H1 (cell line): ENCODE measurements at regions not wholly inside any gene's neighbourhood (a gene's known extent, or its start where the extent isn't known, plus 50 kb on each side); places are given as distances from the start of the nearest gene placed in this dataset.

Source experiments
- CTCF ChIA-PET: fragments of 300-600 bp; sonication (Branson Sonifier 250); formaldehyde crosslinking; loops from one replicate; lab custom pipeline; 2021; ENCODE audit not compliant: partially characterized antibody; lab: Charles Lee
- POLR2A ChIA-PET: fragments of 300-600 bp; sonication (Branson Sonifier 250); formaldehyde crosslinking; loops from one replicate; lab custom pipeline; 2021; ENCODE audit warnings: inconsistent platforms; ENCODE audit not compliant: partially characterized antibody; lab: Charles Lee
- DNase-seq, 2 experiments: peaks; one replicate each; pipeline versions ENCODE4 v3.0.0 to v3.0.0-alpha.2; 2010 to 2022; ENCODE audit warnings: low spot score in 2 of 2, low read depth in 1 of 2, mixed read lengths in 1 of 2
- FAIRE-seq: peaks from 2 replicates; lab custom pipeline; 2011; peaks lifted over from hg19 to GRCh38; lab: Jason Lieb, UNC
- H2AFZ ChIP-seq: 2 replicates; pipeline ENCODE4 v1.8.1; 2012; ENCODE audit warnings: low read length, inconsistent platforms
- H2AK5ac ChIP-seq: 2 replicates; pipeline ENCODE4 v1.6.1; 2013; ENCODE audit warnings: low read depth, low read length
- H2BK120ac ChIP-seq: replicated peaks from 2 replicates; pipeline ENCODE3; 2013; ENCODE audit warnings: low read depth, low read length, inconsistent platforms
- H2BK12ac ChIP-seq: 2 replicates; pipeline ENCODE4 v1.6.1; 2013; ENCODE audit warnings: low read depth, low read length
- H2BK15ac ChIP-seq: 2 replicates; pipeline ENCODE4 v1.6.1; 2013; ENCODE audit warnings: low read length
- H2BK20ac ChIP-seq: 2 replicates; pipeline ENCODE4 v1.6.1; 2013; ENCODE audit warnings: low read length
- H2BK5ac ChIP-seq: 2 replicates; pipeline ENCODE4 v1.6.1; 2013; ENCODE audit warnings: low read depth, low read length
- H3K14ac ChIP-seq: 2 replicates; pipeline ENCODE4 v1.6.1; 2013; ENCODE audit warnings: inconsistent platforms; ENCODE audit not compliant: insufficient read length
- H3K18ac ChIP-seq: 2 replicates; pipeline ENCODE4 v1.6.1; 2013; ENCODE audit warnings: low read length; ENCODE audit errors: extremely low read depth
- H3K23ac ChIP-seq: 2 replicates; pipeline ENCODE4 v1.6.1; 2013; ENCODE audit warnings: inconsistent platforms; ENCODE audit not compliant: insufficient read length
- H3K23me2 ChIP-seq: 2 replicates; pipeline ENCODE4 v1.6.1; 2013; ENCODE audit warnings: low read depth, low read length
- H3K27ac ChIP-seq: 2 replicates; pipeline ENCODE4 v1.6.1; 2011; ENCODE audit warnings: low read depth, low read length, inconsistent platforms
- H3K27me3 ChIP-seq, 4 experiments: replicated peaks in 1 of 4; 1 replicate in 1 of 4; 2 replicates in 3 of 4; pipeline versions ENCODE4 v1.6.1 to v1.8.1; 2011 to 2013; ENCODE audit warnings: low read length in 3 of 4, mild to moderate bottlenecking in 3 of 4, inconsistent platforms in 2 of 4, mixed read lengths in 2 of 4, moderate library complexity in 1 of 4; ENCODE audit not compliant: control insufficient read depth in 3 of 4, insufficient read depth in 3 of 4; ENCODE audit errors: extremely low read depth in 1 of 4
- H3K36me3 ChIP-seq, 4 experiments: 2 replicates each; pipeline versions ENCODE4 v1.6.1 to v1.8.1; 2011 to 2013; ENCODE audit warnings: mild to moderate bottlenecking in 4 of 4, low read length in 3 of 4, moderate library complexity in 2 of 4, control low read depth in 1 of 4, inconsistent platforms in 1 of 4; ENCODE audit not compliant: insufficient read depth in 4 of 4, control insufficient read depth in 2 of 4
- H3K4ac ChIP-seq: replicated peaks from 2 replicates; pipeline ENCODE3; 2013; ENCODE audit warnings: low read length, low read depth, mixed read lengths, inconsistent platforms; ENCODE audit not compliant: insufficient read length
- H3K4me1 ChIP-seq, 4 experiments: replicated peaks in 1 of 4; 1 replicate in 1 of 4; 2 replicates in 3 of 4; pipeline versions ENCODE4 v1.6.1 to v1.8.1; 2011 to 2013; ENCODE audit warnings: low read length in 3 of 4, inconsistent platforms in 2 of 4, mixed read lengths in 1 of 4; ENCODE audit not compliant: insufficient read depth in 4 of 4, control insufficient read depth in 3 of 4
- H3K4me2 ChIP-seq, 2 experiments: 2 replicates each; pipeline versions ENCODE4 v1.6.1 to v1.8.1; 2011 to 2013; ENCODE audit warnings: low read depth in 2 of 2, low read length in 2 of 2, control low read depth in 1 of 2, inconsistent platforms in 1 of 2, mild to moderate bottlenecking in 1 of 2; ENCODE audit not compliant: insufficient read depth in 1 of 2
- H3K4me3 ChIP-seq, 4 experiments: fragments of 200-600, 300-600 bp in 1 of 4; sonication (generic), shearing (Covaris generic), sonication (Bioruptor Twin) in 1 of 4; 2 replicates each; pipeline versions ENCODE4 v1.5.1 to v1.8.1; 2011 to 2016; ENCODE audit warnings: low read length in 4 of 4, low read depth in 3 of 4, control low read depth in 2 of 4, inconsistent platforms in 2 of 4, mild to moderate bottlenecking in 2 of 4, mixed read lengths in 1 of 4, moderate library complexity in 1 of 4; ENCODE audit not compliant: insufficient read depth in 2 of 4; ENCODE audit errors: extremely low read depth in 1 of 4
- H3K56ac ChIP-seq: replicated peaks from 2 replicates; pipeline ENCODE3; 2013; ENCODE audit warnings: low read depth, mild to moderate bottlenecking, mixed read lengths, low read length, inconsistent platforms; ENCODE audit not compliant: insufficient read length
- H3K79me1 ChIP-seq: 2 replicates; pipeline ENCODE4 v1.6.1; 2013; ENCODE audit warnings: low read depth, low read length, control low read depth
- H3K79me2 ChIP-seq, 2 experiments: 2 replicates each; pipeline versions ENCODE4 v1.6.1 to v1.8.1; 2012 to 2013; ENCODE audit warnings: low read length in 2 of 2, mild to moderate bottlenecking in 2 of 2, inconsistent platforms in 1 of 2; ENCODE audit not compliant: insufficient read depth in 2 of 2, control insufficient read depth in 1 of 2
- H3K9ac ChIP-seq, 4 experiments: replicated peaks in 1 of 4; 1 replicate in 1 of 4; 2 replicates in 3 of 4; pipeline versions ENCODE4 v1.6.1 to v1.8.1; 2011 to 2013; ENCODE audit warnings: low read depth in 3 of 4, low read length in 3 of 4, control low read depth in 2 of 4, mild to moderate bottlenecking in 2 of 4, moderate library complexity in 2 of 4, inconsistent platforms in 1 of 4; ENCODE audit errors: extremely low read depth in 1 of 4
- H3K9me3 ChIP-seq, 2 experiments: 2 replicates each; pipeline versions ENCODE4 v1.6.1 to v1.8.1; 2012 to 2013; ENCODE audit warnings: mild to moderate bottlenecking in 2 of 2, moderate library complexity in 2 of 2, control low read depth in 1 of 2, inconsistent platforms in 1 of 2, low read depth in 1 of 2, low read length in 1 of 2, mixed read lengths in 1 of 2; ENCODE audit not compliant: insufficient read depth in 2 of 2
- H4K20me1 ChIP-seq, 2 experiments: replicated peaks in 1 of 2; 2 replicates each; pipeline versions ENCODE3 to v1.8.1; 2011 to 2013; ENCODE audit warnings: inconsistent platforms in 2 of 2, low read length in 2 of 2, mild to moderate bottlenecking in 1 of 2; ENCODE audit not compliant: insufficient read depth in 2 of 2, control insufficient read depth in 1 of 2
- H4K5ac ChIP-seq: 2 replicates; pipeline ENCODE4 v1.6.1; 2013; ENCODE audit warnings: low read length, low read depth, mixed read lengths, inconsistent platforms; ENCODE audit not compliant: insufficient read length
- H4K8ac ChIP-seq: 2 replicates; pipeline ENCODE4 v1.8.0; 2013; ENCODE audit warnings: mild to moderate bottlenecking, moderate library complexity, low read length, inconsistent platforms; ENCODE audit not compliant: insufficient read depth; ENCODE audit errors: extremely low read depth
- H4K91ac ChIP-seq: replicated peaks from 2 replicates; pipeline ENCODE3; 2013; ENCODE audit warnings: low read length, mixed read lengths, inconsistent platforms; ENCODE audit not compliant: insufficient read length
- CTBP2 ChIP-seq: IDR thresholded peaks from 2 replicates; pipeline ENCODE4 v1.7.0; 2011; ENCODE audit warnings: borderline replicate concordance, mild to moderate bottlenecking, moderate library complexity, mixed read lengths, low read length; ENCODE audit not compliant: insufficient read depth, insufficient read length
- GABPA ChIP-seq: IDR thresholded peaks from 2 replicates; pipeline ENCODE4 v1.6.1; 2011; ENCODE audit warnings: mild to moderate bottlenecking, low read length, moderate library complexity, borderline replicate concordance; ENCODE audit not compliant: insufficient read depth
- JUND ChIP-seq: IDR thresholded peaks from 2 replicates; pipeline ENCODE4 v1.6.1; 2011; ENCODE audit warnings: mild to moderate bottlenecking, improper control_type of control experiment, low read length
- POLR2AphosphoS5 ChIP-seq: IDR thresholded peaks from 2 replicates; pipeline ENCODE4 v1.6.1; 2011; ENCODE audit warnings: low read depth, low read length
- YY1 ChIP-seq: IDR thresholded peaks from 2 replicates; pipeline ENCODE4 v1.6.1; 2011; ENCODE audit warnings: low read depth, mild to moderate bottlenecking, low read length
- WGBS, 2 experiments: shearing (Covaris generic) in 1 of 2; methylation state at CpG; one replicate each; pipeline versions ENCODE4 v1.1.6 to v1.1.7; 2013 to 2015; ENCODE audit warnings: low lambda C conversion rate in 2 of 2, mixed read lengths in 2 of 2, inconsistent platforms in 1 of 2, low coverage in 1 of 2, missing lambda C conversion rate in 1 of 2; ENCODE audit not compliant: insufficient replicate concordance in 2 of 2, insufficient coverage in 1 of 2, insufficient read length in 1 of 2; ENCODE audit errors: extremely low coverage in 1 of 2, missing lambda C conversion rate in 1 of 2; 5-methylcytosine and 5-hydroxymethylcytosine counted together

- H2AK5ac ChIP-seq, result no peak overlapping the region
- no peaks in the 10 kb centered on the region; the same call in 1 of the 2 replicates for H3K23me2 ChIP-seq
- H3K79me1 ChIP-seq, result no peaks in the 10 kb centered on the region
- H3K9ac ChIP-seq, result no peak overlapping the region
- H3K4ac ChIP-seq, result no peak overlapping the region
- no peak overlapping the region for H3K18ac ChIP-seq
- CTCF ChIA-PET, result no interaction called here
- no peak overlapping the region for H3K4me2 ChIP-seq
- 0 out of 7 replicates have a peak, but pooled peaks cover 0 to 5% (median 1%) of the 10 kb centered on the region in 4 experiments for H3K4me1 ChIP-seq
- no peak overlapping the region for H2BK20ac ChIP-seq
- no peaks in the 10 kb centered on the region for H3K36me3 ChIP-seq
- DNase-seq (no peak), FAIRE-seq (no peak)
- H3K9me3 ChIP-seq, result no peaks in the 10 kb centered on the region
- no peak overlapping the region for H4K5ac ChIP-seq
- H2AFZ ChIP-seq, result no peak overlapping the region
- TF ChIP-seq GABPA (no peak), YY1 (no peak), POLR2AphosphoS5 (no peak), JUND (no peak), CTBP2 (no peak)
- TF ChIP-seq, all 59 proteins: peak for 0
- no peak overlapping the region for H3K27ac ChIP-seq
- no peaks in the 10 kb centered on the region for H3K79me2 ChIP-seq
- no peak overlapping the region for H2BK120ac ChIP-seq
- no peak overlapping the region for H3K4me3 ChIP-seq
- H2BK15ac ChIP-seq, result no peak overlapping the region
- H2BK12ac ChIP-seq, result no peak overlapping the region
- no peak overlapping the region for H3K23ac ChIP-seq
- H3K56ac ChIP-seq, result no peak overlapping the region
- POLR2A ChIA-PET, result no interaction called here
- H4K91ac ChIP-seq, result no peak overlapping the region
- H4K20me1 ChIP-seq, result no peaks in the 10 kb centered on the region
- WGBS, 2 experiments, result 84% methylated on average over 3 of the region's 3 CpGs; no CpG with 5 or more reads in 1 of the 2 experiments
- peaks cover 0 to 1% (median 0%) of the 10 kb centered on the region in 4 experiments; a peak in 1 of 7 replicates for H3K27me3 ChIP-seq
- H4K8ac ChIP-seq, result no peak overlapping the region
- H3K14ac ChIP-seq, result no peak overlapping the region
- H2BK5ac ChIP-seq, result no peak overlapping the region
These were observed 342.2 kb downstream of the PPARGC1A start for GRCh38 chr4:23547601-23548000.
